Midbrain (tissue), 1 donor: ENCODE measurements at regions not wholly inside any gene's neighbourhood (a gene's known extent, or its start where the extent isn't known, plus 50 kb on each side); places are given as distances from the start of the nearest gene placed in this dataset.

ENCODE experiments used
- DNase-seq: peaks from one replicate; lab custom pipeline; 2025; lab: John Stamatoyannopoulos, UW

DNA sequence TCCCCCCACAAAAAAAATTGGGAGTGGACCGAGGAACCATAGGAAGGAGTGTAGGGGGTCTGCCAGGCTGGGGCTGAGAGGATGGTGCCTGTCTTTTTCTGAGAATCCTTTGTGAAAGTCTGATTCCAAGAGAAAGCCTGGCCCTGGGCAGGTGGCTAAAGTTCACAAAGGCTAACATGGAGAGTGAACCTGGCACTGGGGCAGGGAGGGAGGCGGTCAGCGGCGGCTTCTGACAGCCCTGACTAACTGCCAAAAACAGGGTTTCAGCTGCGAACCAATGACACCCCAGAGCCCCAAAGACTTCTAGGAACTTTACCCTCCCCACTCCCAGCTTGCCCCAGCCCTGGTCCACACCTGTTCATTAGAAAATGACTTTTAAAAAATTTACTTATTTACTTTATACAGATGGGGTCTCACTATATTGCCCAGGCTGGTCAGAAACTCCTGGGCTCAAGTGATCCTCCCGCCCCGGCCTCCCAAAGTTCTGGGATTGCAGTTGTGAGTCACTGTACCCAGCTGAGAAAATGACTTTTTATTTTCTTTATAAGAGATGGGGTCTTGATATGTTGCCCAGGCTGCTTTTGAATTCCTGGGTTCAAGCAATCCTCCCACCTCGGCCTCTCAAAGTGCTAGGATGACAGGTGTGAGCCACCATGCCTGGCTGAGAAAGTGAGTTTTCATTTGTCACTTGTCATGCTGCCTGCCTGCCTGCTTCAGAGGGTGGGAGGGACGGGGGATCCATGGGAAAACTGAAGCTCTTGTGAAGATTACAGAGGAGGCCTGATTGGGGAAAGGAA lies 61.0 kb upstream of the DUSP5 start:
- no peak for DNase-seq

DNA sequence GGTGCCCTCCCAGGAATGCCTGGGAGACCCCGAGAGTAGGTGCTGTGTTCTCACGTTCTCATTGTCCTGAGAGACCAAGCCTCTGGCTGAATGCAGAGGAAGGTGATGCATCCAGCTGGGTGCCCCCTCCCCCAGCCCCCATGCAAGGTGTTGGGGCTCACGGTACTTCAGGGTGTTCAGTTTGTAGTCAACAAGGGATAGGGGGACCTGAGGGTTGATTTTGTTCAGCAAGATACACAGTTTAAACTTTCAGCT lies 60.4 kb upstream of the DUSP5 start:
- no peak for DNase-seq

DNA sequence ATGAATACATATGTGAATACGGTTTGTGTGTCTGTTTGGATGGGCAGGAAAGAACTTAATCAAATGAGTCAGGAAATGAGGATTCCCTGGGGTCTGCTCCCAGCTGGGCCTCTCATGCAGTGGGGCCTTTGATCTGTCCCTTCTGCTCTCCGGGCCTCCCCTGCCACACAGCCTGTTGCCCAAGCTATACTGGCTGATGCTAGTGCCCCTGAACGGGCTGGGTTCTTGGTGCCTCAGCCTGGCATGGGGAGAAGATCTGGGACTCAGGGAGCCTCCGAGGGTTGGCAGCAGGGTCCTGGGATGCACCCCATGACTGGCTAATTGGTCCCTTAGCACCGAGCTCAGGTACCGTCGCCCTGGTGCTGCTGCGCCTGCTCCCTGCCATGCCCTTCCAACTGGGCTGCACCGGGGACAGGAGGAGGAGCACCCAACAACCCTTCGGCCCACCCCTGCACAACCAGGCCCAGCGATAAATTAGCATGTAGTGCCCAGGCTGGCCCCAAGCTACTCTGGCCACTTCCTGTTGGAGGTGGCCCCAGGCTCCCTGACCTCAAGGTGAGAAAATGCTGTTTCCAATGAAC lies 59.9 kb upstream of the DUSP5 start:
- DNase-seq: no peak

DNA sequence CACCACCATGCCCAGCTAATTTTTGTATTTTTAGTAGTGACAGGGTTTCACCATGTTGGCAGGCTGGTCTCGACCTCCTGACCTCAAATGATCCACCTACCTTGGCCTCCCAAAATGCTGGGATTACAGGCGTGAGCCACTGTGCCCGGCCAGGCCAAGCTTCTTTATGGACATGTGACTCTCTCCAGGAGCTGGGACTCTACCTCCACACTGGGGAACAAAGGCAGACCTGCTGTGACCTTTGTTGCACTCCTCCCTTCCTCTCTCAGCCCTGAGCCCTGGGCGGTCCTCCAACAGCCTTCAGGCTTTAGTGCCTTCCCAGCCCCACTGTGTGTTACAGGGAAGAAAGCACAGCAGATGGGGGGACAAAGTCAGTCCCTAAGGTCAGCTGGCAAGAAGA lies 55.0 kb upstream of the DUSP5 start:
- DNase-seq: no peak

DNA sequence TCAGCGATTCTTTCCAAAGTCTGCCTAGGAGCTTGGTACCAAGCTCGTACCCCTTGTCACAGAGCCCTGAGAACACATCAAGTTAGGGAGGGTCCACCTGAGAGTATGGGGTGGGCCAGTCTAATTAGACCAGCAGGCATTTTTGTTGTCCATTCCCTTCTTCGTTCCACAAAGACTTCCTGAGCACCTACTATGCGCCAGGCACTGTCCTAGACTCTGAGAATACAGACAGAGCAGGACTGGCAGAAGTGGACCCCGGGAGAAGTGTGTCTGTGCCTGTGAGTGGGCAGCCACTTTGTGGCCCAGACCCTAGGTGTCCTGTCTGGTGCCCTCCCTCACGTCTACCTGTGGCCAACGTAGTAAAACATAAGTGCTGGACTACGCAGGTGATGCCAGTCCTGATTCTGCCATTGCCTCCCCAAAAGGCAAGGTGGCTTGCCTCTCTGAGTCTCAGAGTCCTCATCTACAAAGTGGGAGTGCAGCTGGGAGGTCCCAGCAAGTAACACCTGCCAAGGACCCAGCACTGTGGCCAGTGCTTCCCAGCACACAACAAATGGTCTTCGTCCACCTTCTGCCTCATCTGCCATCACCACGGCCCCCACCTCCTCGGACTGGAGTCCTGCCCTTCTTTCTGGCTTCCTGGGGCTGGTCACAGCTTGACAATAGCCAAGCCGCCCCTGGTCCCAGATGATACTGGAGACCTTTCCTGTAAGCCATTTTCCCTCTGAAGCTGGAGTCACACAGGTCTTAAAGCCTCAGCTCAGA lies 54.3 kb upstream of the DUSP5 start:
- DNase-seq: no peak

DNA sequence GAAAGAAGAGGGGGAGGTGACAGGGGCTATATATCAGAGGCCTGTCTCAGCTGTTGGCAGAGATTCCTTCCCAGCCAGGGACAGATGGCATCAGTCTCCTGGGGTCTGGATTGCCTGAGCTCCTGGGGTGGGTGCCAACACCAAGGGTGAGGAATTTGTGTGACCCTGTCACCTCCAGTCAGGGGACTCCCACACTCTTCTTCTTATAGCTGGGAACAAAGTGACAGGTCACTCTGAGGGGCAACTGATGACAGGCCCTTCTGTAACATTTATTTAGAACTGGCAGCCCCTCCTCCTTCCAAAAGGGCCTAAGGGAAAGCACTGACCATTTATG lies 53.7 kb upstream of the DUSP5 start:
- no peak for DNase-seq

DNA sequence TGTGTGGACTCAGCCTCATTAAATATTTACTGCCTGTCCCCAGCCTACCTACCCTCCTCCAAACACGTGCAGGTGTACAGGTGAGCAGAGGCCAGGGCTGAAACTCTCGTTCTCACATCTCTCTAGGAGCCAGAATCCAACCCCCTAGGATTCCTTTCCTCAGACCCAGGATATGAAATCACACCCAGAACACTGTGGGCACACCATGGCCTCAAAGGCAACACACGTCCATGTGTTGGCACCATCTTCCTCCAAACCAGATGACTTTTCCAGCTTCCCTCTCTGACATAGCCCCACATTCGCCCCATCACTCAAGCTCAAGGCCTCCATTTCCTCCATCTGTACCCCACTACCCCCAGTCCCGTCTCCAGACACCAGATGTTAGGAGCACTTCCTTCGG lies 51.8 kb upstream of the DUSP5 start:
- DNase-seq: no peak

DNA sequence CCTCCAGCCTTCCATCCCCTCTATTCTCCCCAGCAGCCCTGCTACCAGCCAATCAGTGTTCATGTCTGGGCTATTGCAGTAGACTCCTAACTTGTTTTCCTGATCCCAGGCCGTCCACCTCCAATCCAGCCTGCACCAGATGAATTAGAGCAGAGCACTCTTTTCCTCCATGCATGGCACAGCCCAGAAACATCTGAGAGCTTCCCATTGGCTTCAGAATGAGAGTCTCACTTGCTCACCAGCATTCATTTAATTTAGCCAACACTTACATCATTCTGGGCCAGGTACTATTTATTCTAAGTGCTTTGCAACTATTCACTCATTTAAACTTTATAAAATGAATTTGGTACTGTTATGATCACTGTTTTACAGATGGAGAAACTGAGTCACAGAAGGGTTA lies 51.4 kb upstream of the DUSP5 start:
- no peak for DNase-seq

DNA sequence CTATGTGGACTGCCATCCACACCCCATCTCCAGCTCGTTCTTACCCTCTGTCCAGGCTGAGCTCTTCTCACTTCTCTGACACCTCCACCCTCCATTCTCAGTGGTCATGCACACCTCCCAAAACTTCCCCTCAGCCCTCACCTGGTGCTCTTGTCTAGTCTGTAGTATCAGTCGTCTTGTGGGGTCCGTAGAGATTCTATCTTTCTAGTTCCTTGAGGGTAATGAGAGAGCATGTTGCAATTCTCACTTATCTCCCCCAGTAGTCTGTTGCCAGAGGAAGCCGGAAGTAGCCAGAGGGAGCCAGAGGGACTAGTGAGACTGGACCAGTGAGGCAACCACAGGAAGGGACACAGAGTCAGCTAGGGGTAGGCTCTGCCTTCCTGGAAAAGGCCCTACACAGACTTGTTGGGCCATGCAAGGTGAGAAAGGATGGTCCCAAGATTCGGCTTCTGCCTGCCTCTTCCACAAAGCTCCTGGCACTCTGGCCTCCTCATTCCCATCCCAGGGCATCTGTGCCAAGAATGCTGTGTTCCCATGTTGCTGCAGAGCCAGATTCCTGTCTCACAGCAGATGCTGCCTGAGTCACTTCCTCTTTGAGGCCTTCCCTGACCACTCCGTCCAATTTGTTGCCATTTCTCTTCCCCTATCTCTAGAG lies 50.6 kb upstream of the DUSP5 start:
- DNase-seq: no peak

DNA sequence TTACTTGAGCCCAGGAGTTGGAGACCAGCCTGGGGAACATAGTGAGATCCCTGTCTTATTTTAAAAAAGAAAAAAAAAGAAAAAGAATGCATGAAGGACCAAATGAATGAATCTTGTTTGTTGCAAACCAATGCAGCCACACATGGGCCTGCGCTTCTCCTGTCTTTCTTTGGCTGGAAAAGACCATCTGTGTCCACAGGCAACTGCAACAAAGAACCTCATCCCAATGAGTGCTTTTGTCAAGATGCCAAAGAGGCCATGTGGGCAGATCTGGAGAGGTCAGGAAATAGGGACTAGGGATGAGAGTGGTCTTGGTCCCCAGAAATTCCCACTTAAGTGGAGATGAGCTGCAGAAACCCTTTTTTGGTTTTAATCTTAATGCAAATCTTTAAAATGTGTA lies 49.8 kb upstream of the DUSP5 start:
- no peak for DNase-seq
